B cell (primary cell): ENCODE measurements at regions not wholly inside any gene's neighbourhood (a gene's known extent, or its start where the extent isn't known, plus 50 kb on each side); places are given as distances from the start of the nearest gene placed in this dataset.

ENCODE experiments used
- ATAC-seq: fragments of 200-7000 bp; cut with Tn5 transposase; one replicate; pipeline ENCODE4 v1.10.0; 2021; ENCODE audit warnings: low read depth, mild to moderate bottlenecking, moderate number of reproducible peaks, moderate library complexity
- CTCF ChIA-PET: fragments of 350-600 bp; sonication (Branson Sonifier 250); formaldehyde crosslinking; loops from one replicate; lab custom pipeline; 2021; ENCODE audit warnings: antibody characterized with exemption, inconsistent platforms; lab: Charles Lee
- POLR2A ChIA-PET: fragments of 350-600 bp; sonication (Branson Sonifier 250); formaldehyde crosslinking; loops from one replicate; lab custom pipeline; 2021; ENCODE audit warnings: antibody characterized with exemption; lab: Charles Lee
- DNase-seq: peaks from one replicate; pipeline ENCODE4 v3.0.0; 2013
- H2AFZ ChIP-seq: 2 replicates; pipeline ENCODE4 v1.6.1; 2012; ENCODE audit warnings: mild to moderate bottlenecking, low read depth, low read length; ENCODE audit not compliant: insufficient read depth, poor library complexity, severe bottlenecking
- H3K27ac ChIP-seq, 2 donors: 1 replicate in 1 of 2; 2 replicates in 1 of 2; pipeline ENCODE4 v1.5.1; 2012 to 2013; ENCODE audit warnings: low read length in 2 of 2, mild to moderate bottlenecking in 2 of 2, moderate library complexity in 1 of 2
- H3K27me3 ChIP-seq, 4 experiments: fragments of 200-600 bp in 1 of 4; sonication (generic) in 1 of 4; replicated peaks in 1 of 4; 1 replicate in 2 of 4; 2 replicates in 2 of 4; pipeline versions ENCODE4 v1.6.1 to v1.7.0; 2013 to 2016; ENCODE audit warnings: low read length in 3 of 4, mild to moderate bottlenecking in 2 of 4, mixed read lengths in 1 of 4, moderate library complexity in 1 of 4; ENCODE audit not compliant: insufficient read depth in 4 of 4, control insufficient read depth in 3 of 4; ENCODE audit errors: control extremely low read depth in 1 of 4
- H3K36me3 ChIP-seq, 2 experiments: replicated peaks in 1 of 2; 1 replicate in 1 of 2; 2 replicates in 1 of 2; pipeline versions ENCODE4 v1.6.1 to v1.7.1; 2013; ENCODE audit warnings: low read length in 1 of 2; ENCODE audit not compliant: insufficient read depth in 2 of 2, control insufficient read depth in 1 of 2; ENCODE audit errors: control extremely low read depth in 1 of 2, extremely low read depth in 1 of 2
- H3K4me1 ChIP-seq, 2 donors: fragments of 200-600 bp in 1 of 2; sonication (generic) in 1 of 2; 1 replicate in 1 of 2; 2 replicates in 1 of 2; pipeline versions ENCODE4 v1.5.1 to v1.6.1; 2013 to 2017; ENCODE audit warnings: low read length in 2 of 2; ENCODE audit not compliant: control insufficient read depth in 2 of 2, insufficient read depth in 2 of 2
- H3K4me2 ChIP-seq: replicated peaks from 2 replicates; pipeline ENCODE3; 2012; ENCODE audit warnings: mild to moderate bottlenecking, low read depth, low read length; ENCODE audit not compliant: poor library complexity, severe bottlenecking
- H3K4me3 ChIP-seq, 5 experiments: fragments of 200-600 bp in 1 of 5; sonication (generic) in 1 of 5; 1 replicate in 3 of 5; 2 replicates in 2 of 5; pipeline versions ENCODE4 v1.5.1 to v1.7.0; 2011 to 2016; ENCODE audit warnings: low read length in 4 of 5, mild to moderate bottlenecking in 4 of 5, low read depth in 2 of 5, control low read depth in 1 of 5, moderate library complexity in 1 of 5; ENCODE audit not compliant: insufficient read depth in 1 of 5; ENCODE audit errors: control extremely low read depth in 1 of 5, extremely low read depth in 1 of 5
- H3K79me2 ChIP-seq: fragments of 200-600 bp; sonication (generic); one replicate; pipeline ENCODE4 v1.6.0; 2016; ENCODE audit warnings: low read length; ENCODE audit not compliant: control insufficient read depth, insufficient read depth
- H3K9ac ChIP-seq: fragments of 200-600 bp; sonication (generic); 2 replicates; pipeline ENCODE4 v1.6.1; 2017; ENCODE audit warnings: mild to moderate bottlenecking, low read length, moderate library complexity
- H3K9me3 ChIP-seq, 3 donors: one replicate each; pipeline versions ENCODE4 v1.6.1 to v1.7.1; 2013; ENCODE audit warnings: low read length in 2 of 3; ENCODE audit not compliant: control insufficient read depth in 2 of 3, insufficient read depth in 1 of 3; ENCODE audit errors: control extremely low read depth in 1 of 3
- H4K20me1 ChIP-seq: 2 replicates; pipeline ENCODE4 v1.6.0; 2012; ENCODE audit warnings: mild to moderate bottlenecking, low read length; ENCODE audit not compliant: insufficient read depth, control insufficient read depth, poor library complexity, severe bottlenecking
- H3K27ac Mint-ChIP-seq: one replicate; pipeline ENCODE4 v1.8.0; 2021; ENCODE audit warnings: mixed read lengths
- H3K27me3 Mint-ChIP-seq: one replicate; pipeline ENCODE4 v1.8.0; 2021; ENCODE audit warnings: mixed read lengths
- H3K4me1 Mint-ChIP-seq: one replicate; pipeline ENCODE4 v1.8.0; 2021; ENCODE audit warnings: mixed read lengths
- H3K4me3 Mint-ChIP-seq: one replicate; pipeline ENCODE4 v1.8.0; 2021; ENCODE audit warnings: mixed read lengths
- H3K9me3 Mint-ChIP-seq: one replicate; pipeline ENCODE4 v1.8.0; 2022; ENCODE audit warnings: mixed read lengths; ENCODE audit not compliant: insufficient read depth
- CTCF ChIP-seq: fragments of 200-600 bp; IDR thresholded peaks from one replicate; pipeline ENCODE4 v1.8.0; 2022; ENCODE audit warnings: antibody characterized with exemption, mild to moderate bottlenecking
- EZH2 ChIP-seq: IDR thresholded peaks from 2 replicates; pipeline ENCODE4 v1.6.1; 2012; ENCODE audit warnings: borderline replicate concordance, low read depth, mild to moderate bottlenecking, moderate library complexity, low read length; ENCODE audit not compliant: insufficient read depth, poor library complexity, severe bottlenecking
- WGBS: methylation state at CpG from one replicate; pipeline ENCODE4 v1.1.5; 2013; ENCODE audit warnings: missing lambda C conversion rate; ENCODE audit not compliant: insufficient coverage; 5-methylcytosine and 5-hydroxymethylcytosine counted together
- intact Hi-C: fragments of 100-400 bp; cut with micrococcal nuclease; formaldehyde crosslinking; loops from one replicate; pipeline ENCODE4 v1.10.0; 2022

- H3K27me3 ChIP-seq: no peaks in the 10 kb centered on the region
- H3K4me3 ChIP-seq: no peak overlapping the region
- H3K9me3 ChIP-seq: peaks cover 0 to 3% (median 0%) of the 10 kb centered on the region in 3 donors
- no peak overlapping the region for H3K4me3 Mint-ChIP-seq
- no peaks in the 10 kb centered on the region for H4K20me1 ChIP-seq
- peaks cover 4% of the 10 kb centered on the region for H3K27me3 Mint-ChIP-seq
- H3K27ac ChIP-seq: no peak overlapping the region
- TF ChIP-seq EZH2: no peak
- no peak for TF ChIP-seq CTCF
- H3K27ac Mint-ChIP-seq: no peak overlapping the region
- no peak overlapping the region for H3K9ac ChIP-seq
- no peak overlapping the region for H3K4me2 ChIP-seq
- no peak overlapping the region for H2AFZ ChIP-seq
- no peaks in the 10 kb centered on the region for H3K36me3 ChIP-seq
- ATAC-seq: no peak
- H3K79me2 ChIP-seq: no peaks in the 10 kb centered on the region
- no peak for DNase-seq
- H3K4me1 ChIP-seq: no peaks in the 10 kb centered on the region
- H3K4me1 Mint-ChIP-seq: no peaks in the 10 kb centered on the region
- H3K9me3 Mint-ChIP-seq: no peaks in the 10 kb centered on the region
- WGBS: 86% methylated on average over 10 of the region's 10 CpGs
- CTCF ChIA-PET: no interaction called here
- intact Hi-C loops: no loop called here
- POLR2A ChIA-PET: no interaction called here
Measured at GRCh38 chr16:85508388-85508787, 104.7 kb upstream of the GSE1 start.

GRCh38 chr16:85508993-85509392, 104.1 kb upstream of the GSE1 start:
- no peaks in the 10 kb centered on the region for H3K27me3 ChIP-seq
- ChIA-PET POLR2A (interaction anchor here (0.6 kb wide), 1 partner anchor 100 kb away, joined by 3 read pairs; no protein-coding TSS in a partner anchor), CTCF (no interaction called here)
- no peak overlapping the region for H3K27ac ChIP-seq
- intact Hi-C loops: no loop called here
- Mint-ChIP-seq H3K4me3 (no peak overlapping the region), H3K27ac (no peak overlapping the region), H3K9me3 (no peaks in the 10 kb centered on the region), H3K27me3 (peaks cover 4% of the 10 kb centered on the region), H3K4me1 (no peaks in the 10 kb centered on the region)
- ATAC-seq (no peak), DNase-seq (no peak)
- TF ChIP-seq EZH2 (no peak), CTCF (no peak)
- whole genome bisulfite sequencing: 93% methylated on average over 15 of the region's 15 CpGs
- H2AFZ ChIP-seq: no peak overlapping the region
- no peaks in the 10 kb centered on the region for H4K20me1 ChIP-seq
- no peaks in the 10 kb centered on the region for H3K4me1 ChIP-seq
- no peaks in the 10 kb centered on the region for H3K79me2 ChIP-seq
- no peaks in the 10 kb centered on the region for H3K36me3 ChIP-seq
- H3K9me3 ChIP-seq: peaks cover 0 to 3% (median 0%) of the 10 kb centered on the region in 3 donors
- no peak overlapping the region for H3K4me3 ChIP-seq
- H3K4me2 ChIP-seq: no peak overlapping the region
- no peak overlapping the region for H3K9ac ChIP-seq
